IMR-90 (cell line): ENCODE measurements at regions not wholly inside any gene's neighbourhood (a gene's known extent, or its start where the extent isn't known, plus 50 kb on each side); places are given as distances from the start of the nearest gene placed in this dataset.

Source experiments
- CEBPB ChIP-seq: IDR thresholded peaks from 2 replicates; pipeline ENCODE4 v1.6.1; 2012; ENCODE audit warnings: low read depth, low read length, improper control_type of control experiment
- CTCF ChIP-seq: conservative IDR thresholded peaks from 2 replicates; pipeline ENCODE4 v1.5.1; 2012; ENCODE audit warnings: mild to moderate bottlenecking, low read depth, low read length, improper control_type of control experiment
- ELK1 ChIP-seq: fragments of 150-350 bp; IDR thresholded peaks from 2 replicates; pipeline ENCODE4 v1.6.1; 2016; ENCODE audit warnings: low read depth, mild to moderate bottlenecking, low read length, moderate library complexity, borderline replicate concordance
- FOS ChIP-seq: fragments of 150-350 bp; IDR thresholded peaks from 2 replicates; pipeline ENCODE4 v1.6.1; 2016; ENCODE audit warnings: low read depth, low read length
- MAFK ChIP-seq: IDR thresholded peaks from 2 replicates; pipeline ENCODE4 v1.6.1; 2012; ENCODE audit warnings: low read depth, low read length, improper control_type of control experiment
- MAZ ChIP-seq: IDR thresholded peaks from 2 replicates; pipeline ENCODE4 v1.6.1; 2012; ENCODE audit warnings: low read depth, mild to moderate bottlenecking, low read length, improper control_type of control experiment, moderate library complexity, borderline replicate concordance
- RAD21 ChIP-seq: IDR thresholded peaks from 2 replicates; pipeline ENCODE4 v1.6.1; 2012; ENCODE audit warnings: low read length, improper control_type of control experiment
- USF2 ChIP-seq: fragments of 150-350 bp; IDR thresholded peaks from 2 replicates; pipeline ENCODE4 v1.6.1; 2017; ENCODE audit warnings: mild to moderate bottlenecking, antibody characterized with exemption, low read length, low read depth

DNA sequence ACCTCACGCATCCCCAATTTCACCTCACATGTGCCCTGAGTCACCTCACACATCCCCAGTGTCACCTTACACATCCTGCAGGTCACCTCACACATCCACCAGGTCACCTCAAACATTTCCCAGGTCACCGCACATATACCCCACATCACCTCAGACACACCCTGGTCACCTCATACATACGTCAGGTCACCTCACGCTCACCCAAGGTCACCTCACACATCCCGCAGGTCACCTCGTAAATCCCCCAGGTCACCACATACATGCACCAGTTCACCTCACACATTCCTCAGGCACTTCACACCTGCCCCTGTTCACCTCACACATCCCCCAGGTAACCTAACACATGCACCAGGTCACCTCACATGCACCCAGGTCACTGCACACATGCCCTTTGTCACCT lies 864.0 kb downstream of the TMEM121 start:
- TF ChIP-seq CTCF: no peak
- no peak for TF ChIP-seq MAZ
- no peak for TF ChIP-seq ELK1
- TF ChIP-seq MAFK: no peak
- no peak for TF ChIP-seq RAD21
- no peak for TF ChIP-seq CEBPB
- TF ChIP-seq USF2: no peak
- no peak for TF ChIP-seq FOS
